SK-N-SH treated with all-trans-retinoic acid at 6 μM for 48 hours (cell line): ENCODE measurements at regions not wholly inside any gene's neighbourhood (a gene's known extent, or its start where the extent isn't known, plus 50 kb on each side); places are given as distances from the start of the nearest gene placed in this dataset.

Experiments
- ARNTL ChIP-seq: fragments of 450-650 bp; formaldehyde crosslinking; IDR thresholded peaks from 2 replicates; pipeline ENCODE4 v1.5.0; 2020; ENCODE audit warnings: low read depth, mild to moderate bottlenecking, moderate library complexity, borderline replicate concordance
- CSRNP3 ChIP-seq: fragments of 250-450 bp; sonication (Bioruptor Pico); IDR thresholded peaks from 2 replicates; pipeline ENCODE4 v1.5.1; 2021; ENCODE audit warnings: mild to moderate bottlenecking, moderate library complexity
- ESRRG ChIP-seq: fragments of 250-450 bp; sonication (Bioruptor Pico); IDR thresholded peaks from 2 replicates; pipeline ENCODE4 v1.6.1; 2021; ENCODE audit warnings: mild to moderate bottlenecking
- GLIS3 ChIP-seq: fragments of 250-450 bp; sonication (Bioruptor Pico); IDR thresholded peaks from 2 replicates; pipeline ENCODE4 v1.5.0; 2020; ENCODE audit warnings: mild to moderate bottlenecking, moderate library complexity
- PATZ1 ChIP-seq: fragments of 250-450 bp; sonication (Bioruptor Pico); IDR thresholded peaks from 2 replicates; pipeline ENCODE4 v1.8.0; 2020; ENCODE audit warnings: mild to moderate bottlenecking, moderate library complexity, borderline replicate concordance
- POU6F1 ChIP-seq: fragments of 250-450 bp; sonication (Bioruptor Pico); IDR thresholded peaks from 2 replicates; pipeline ENCODE4 v1.8.0; 2021; ENCODE audit warnings: low read depth, mild to moderate bottlenecking, moderate library complexity, borderline replicate concordance
- PPARA ChIP-seq: fragments of 250-450 bp; sonication (Bioruptor Pico); IDR thresholded peaks from 2 replicates; pipeline ENCODE4 v1.5.0; 2020; ENCODE audit warnings: mild to moderate bottlenecking, borderline replicate concordance
- RARB ChIP-seq: fragments of 250-450 bp; sonication (Bioruptor Pico); IDR thresholded peaks from 2 replicates; pipeline ENCODE4 v1.8.0; 2021; ENCODE audit warnings: mild to moderate bottlenecking, moderate library complexity
- SNAI2 ChIP-seq: fragments of 250-450 bp; sonication (Bioruptor Pico); IDR thresholded peaks from 2 replicates; pipeline ENCODE4 v1.5.0; 2020; ENCODE audit warnings: mild to moderate bottlenecking, moderate library complexity
- TOX ChIP-seq: fragments of 250-450 bp; sonication (Bioruptor Pico); IDR thresholded peaks from 2 replicates; pipeline ENCODE4 v1.8.0; 2021; ENCODE audit warnings: mild to moderate bottlenecking, moderate library complexity, borderline replicate concordance
- ZFP3 ChIP-seq: fragments of 250-450 bp; sonication (Bioruptor Pico); IDR thresholded peaks from 2 replicates; pipeline ENCODE4 v1.5.0; 2020; ENCODE audit warnings: mild to moderate bottlenecking, moderate library complexity
- ZFP30 ChIP-seq: fragments of 450-650 bp; formaldehyde crosslinking; IDR thresholded peaks from 2 replicates; pipeline ENCODE4 v1.5.0; 2022; ENCODE audit warnings: mild to moderate bottlenecking, moderate library complexity
- ZNF565 ChIP-seq: fragments of 450-650 bp; formaldehyde crosslinking; conservative IDR thresholded peaks from 2 replicates; pipeline ENCODE4 v1.5.0; 2020; ENCODE audit warnings: low read depth, mild to moderate bottlenecking, moderate library complexity

GRCh38 chr4:53788621-53789020 is 197.3 kb upstream of the LNX1 start:
- TF ChIP-seq ARNTL (CRISPR knock-in tag) (no peak), PATZ1 (CRISPR knock-in tag) (no peak), RARB (CRISPR knock-in tag) (no peak), POU6F1 (CRISPR knock-in tag) (no peak), ZFP30 (CRISPR knock-in tag) (no peak), ZNF565 (CRISPR knock-in tag) (no peak), ESRRG (CRISPR knock-in tag) (no peak), SNAI2 (CRISPR knock-in tag) (no peak), ZFP3 (CRISPR knock-in tag) (no peak), TOX (CRISPR knock-in tag) (no peak), GLIS3 (no peak), CSRNP3 (CRISPR knock-in tag) (no peak), PPARA (CRISPR knock-in tag) (no peak)
